ENCODE measurements at regions not wholly inside any gene's neighbourhood (a gene's known extent, or its start where the extent isn't known, plus 50 kb on each side); places are given as distances from the start of the nearest gene placed in this dataset.
"Not testable (repeated sequence)": the region's sequence is repeated elsewhere in the genome, so short reads cannot be mapped to it uniquely, and the experiment has no call there.

DNA sequence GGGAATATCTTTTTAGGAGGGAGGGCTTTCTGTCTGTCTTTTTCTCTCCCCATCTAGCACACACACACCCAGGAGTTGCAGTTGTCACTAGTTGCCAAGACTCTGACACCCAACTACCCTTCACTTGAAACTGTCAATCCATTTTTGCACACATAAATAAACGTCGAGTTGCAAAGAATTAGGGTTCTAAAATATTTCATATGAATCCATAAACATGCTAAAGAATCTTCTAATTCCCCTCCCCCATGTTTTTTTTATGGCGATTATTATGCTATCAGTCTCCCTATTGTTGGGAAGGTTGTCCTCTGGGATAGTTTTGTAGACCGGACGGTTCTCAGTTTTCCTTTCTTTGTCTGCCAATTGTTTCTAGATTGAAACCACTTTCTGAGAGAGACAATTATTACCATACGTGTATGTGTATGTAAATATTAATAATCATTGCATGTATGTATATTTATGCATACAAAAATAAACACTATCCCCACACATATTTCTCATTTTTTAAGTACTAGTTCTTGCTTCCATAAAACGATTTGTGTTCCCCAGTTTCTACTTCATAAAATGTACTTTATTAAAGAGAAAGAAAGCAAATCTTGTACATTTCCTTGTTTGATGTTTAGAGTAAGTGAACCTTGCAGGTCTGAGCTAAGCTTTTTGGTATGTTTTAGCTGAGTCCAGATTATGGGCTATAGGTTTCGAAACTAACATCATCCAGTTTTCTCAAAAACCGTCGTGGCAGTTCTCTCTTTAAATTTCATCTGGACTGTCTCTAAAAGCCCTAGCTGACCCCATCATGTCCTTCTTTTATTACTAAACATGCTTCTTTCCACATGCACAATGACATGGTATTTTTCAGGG, 165.0 kb upstream of the MPDZ start:
- no peak overlapping the region for H3K4me3 ChIP-seq

DNA sequence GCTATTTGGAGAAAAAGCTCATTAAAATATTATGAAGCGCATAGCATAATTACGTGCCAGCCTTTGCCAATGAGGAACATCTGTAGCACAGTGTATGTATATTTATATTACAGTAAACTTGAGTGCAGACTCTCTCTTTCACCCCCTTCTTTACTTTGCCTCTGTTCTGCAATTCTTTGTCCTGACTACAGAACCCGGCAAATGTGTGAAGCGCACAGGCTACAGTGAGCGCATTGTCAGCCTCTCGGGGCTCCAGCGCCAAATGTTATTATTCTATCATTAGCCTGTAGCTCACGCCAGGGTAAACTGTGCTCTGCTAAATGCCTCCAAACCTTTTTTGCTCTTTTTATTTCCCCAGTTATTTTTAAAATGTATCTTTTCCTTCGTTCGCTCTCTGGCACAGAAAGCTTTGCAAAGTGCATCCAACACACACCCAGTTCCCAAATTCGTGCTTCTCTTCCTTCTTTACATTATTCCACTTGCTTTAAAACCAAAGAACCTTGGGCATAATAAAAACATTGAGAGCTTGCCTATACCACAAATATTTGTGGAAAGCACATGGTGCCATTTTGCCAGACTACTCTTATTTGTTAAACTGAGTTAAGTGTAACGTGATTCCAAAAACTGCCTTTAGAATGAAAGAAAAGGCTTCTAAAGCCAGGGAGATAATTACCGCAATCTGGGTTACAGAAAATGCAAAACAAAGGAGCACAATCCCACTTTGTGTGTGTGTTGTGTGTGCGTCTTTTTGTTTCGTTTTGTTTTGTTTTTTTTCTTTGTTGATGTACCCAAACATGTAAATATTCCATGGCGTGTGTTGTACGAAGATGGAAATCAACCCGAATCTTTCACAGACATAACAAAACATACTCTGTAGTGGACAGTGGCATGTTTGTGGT, 164.1 kb upstream of the MPDZ start:
- Histone ChIP-seq H3K27me3 (no peaks in the 10 kb centered on the region), H3K4me3 (no peak overlapping the region), H3K4me1 (ENCODE audit: low read depth) (no peaks in the 10 kb centered on the region), H3K36me3 (no peaks in the 10 kb centered on the region), H3K9me3 (ENCODE audit: low read depth) (no peaks in the 10 kb centered on the region), H3K27ac (no peak overlapping the region)
- TF ChIP-seq, protein P1, sequence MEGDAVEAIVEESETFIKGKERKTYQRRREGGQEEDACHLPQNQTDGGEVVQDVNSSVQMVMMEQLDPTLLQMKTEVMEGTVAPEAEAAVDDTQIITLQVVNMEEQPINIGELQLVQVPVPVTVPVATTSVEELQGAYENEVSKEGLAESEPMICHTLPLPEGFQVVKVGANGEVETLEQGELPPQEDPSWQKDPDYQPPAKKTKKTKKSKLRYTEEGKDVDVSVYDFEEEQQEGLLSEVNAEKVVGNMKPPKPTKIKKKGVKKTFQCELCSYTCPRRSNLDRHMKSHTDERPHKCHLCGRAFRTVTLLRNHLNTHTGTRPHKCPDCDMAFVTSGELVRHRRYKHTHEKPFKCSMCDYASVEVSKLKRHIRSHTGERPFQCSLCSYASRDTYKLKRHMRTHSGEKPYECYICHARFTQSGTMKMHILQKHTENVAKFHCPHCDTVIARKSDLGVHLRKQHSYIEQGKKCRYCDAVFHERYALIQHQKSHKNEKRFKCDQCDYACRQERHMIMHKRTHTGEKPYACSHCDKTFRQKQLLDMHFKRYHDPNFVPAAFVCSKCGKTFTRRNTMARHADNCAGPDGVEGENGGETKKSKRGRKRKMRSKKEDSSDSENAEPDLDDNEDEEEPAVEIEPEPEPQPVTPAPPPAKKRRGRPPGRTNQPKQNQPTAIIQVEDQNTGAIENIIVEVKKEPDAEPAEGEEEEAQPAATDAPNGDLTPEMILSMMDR (IDR thresholded peaks at IDR 0.05; ENCODE audit: low read depth, low read length): no peak
- DNase-seq (ENCODE audit: low read depth in 1 of 2, low spot score in 1 of 2): no peak

More for the DNA sequence above, 165.0 kb upstream of the MPDZ start:
- Histone ChIP-seq H3K4me1 (ENCODE audit: low read depth) (no peaks in the 10 kb centered on the region), H3K36me3 (no peaks in the 10 kb centered on the region), H3K9me3 (ENCODE audit: low read depth) (no peaks in the 10 kb centered on the region), H3K27ac (no peak overlapping the region), H3K27me3 (no peaks in the 10 kb centered on the region)
- TF ChIP-seq, protein P1 (IDR thresholded peaks at IDR 0.05; ENCODE audit: low read depth, low read length): no peak
- DNase-seq (ENCODE audit: low read depth in 1 of 2, low spot score in 1 of 2): no peak

DNA sequence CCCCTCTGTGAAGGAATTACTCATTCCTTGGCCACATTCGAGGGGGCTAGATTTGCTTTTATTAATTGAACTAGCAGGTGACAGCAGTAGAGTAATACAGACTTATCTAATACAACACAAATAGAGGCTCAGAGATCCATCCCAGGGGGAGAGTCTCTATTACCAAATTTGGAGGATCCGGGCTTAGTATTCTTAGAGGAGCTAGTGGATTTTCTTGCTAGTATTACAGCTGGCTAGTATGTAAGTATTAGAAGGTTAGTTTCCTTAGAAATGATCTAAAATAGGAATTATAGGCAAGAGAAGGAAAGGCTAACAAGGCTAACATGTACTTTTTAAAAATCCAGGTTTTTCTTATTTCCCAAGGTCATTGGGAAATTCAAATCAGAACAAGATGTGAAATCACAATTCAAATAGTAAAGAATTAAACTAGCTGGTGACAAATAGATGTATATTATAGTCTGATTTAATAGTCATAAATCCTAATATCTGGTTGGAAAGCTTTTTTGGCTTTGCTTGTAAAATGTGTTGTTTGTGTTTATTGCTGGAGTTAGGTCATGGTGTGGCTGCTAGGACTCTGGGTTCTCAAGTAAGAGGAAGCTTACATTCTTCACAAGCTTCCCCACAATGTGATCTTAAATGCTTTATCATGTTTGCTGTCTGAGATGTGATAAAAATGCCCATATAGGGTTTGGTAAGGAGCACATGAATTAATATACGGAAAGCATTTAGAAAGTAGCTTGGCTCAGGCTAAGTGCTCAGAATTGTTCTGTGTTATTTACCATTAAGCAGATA, 160.4 kb upstream of the MPDZ start:
- no peaks in the 10 kb centered on the region for H3K27me3 ChIP-seq
- no peak overlapping the region for H3K27ac ChIP-seq
- no peak overlapping the region for H3K4me3 ChIP-seq
- DNase-seq (ENCODE audit: low read depth in 1 of 2, low spot score in 1 of 2): no peak
- H3K36me3 ChIP-seq: no peaks in the 10 kb centered on the region
- H3K9me3 ChIP-seq (ENCODE audit: low read depth): no peaks in the 10 kb centered on the region
- TF ChIP-seq, protein P1 (IDR thresholded peaks at IDR 0.05; ENCODE audit: low read depth, low read length): no peak
- H3K4me1 ChIP-seq (ENCODE audit: low read depth): no peaks in the 10 kb centered on the region

DNA sequence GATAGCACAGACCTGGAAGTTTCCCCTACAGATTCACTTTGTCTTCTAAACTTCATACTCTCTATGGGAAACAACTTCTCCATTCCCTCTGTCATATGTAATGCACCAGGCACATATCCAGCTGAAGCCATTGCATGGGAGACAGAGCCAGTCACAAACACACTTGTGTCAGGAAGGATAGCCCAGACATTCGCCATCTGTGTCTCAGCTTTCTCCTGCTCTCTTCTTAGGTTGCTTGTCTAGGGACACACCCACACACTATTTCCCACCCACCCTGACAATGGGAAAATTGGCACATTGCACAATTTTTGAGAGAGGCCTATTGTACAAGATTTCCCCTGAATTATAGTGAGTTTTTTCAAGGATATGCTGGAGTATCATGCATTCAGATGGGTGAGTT, 158.4 kb upstream of the MPDZ start:
- H3K27ac ChIP-seq: no peak overlapping the region
- no peaks in the 10 kb centered on the region for H3K9me3 ChIP-seq (ENCODE audit: low read depth)
- H3K4me3 ChIP-seq: no peak overlapping the region
- H3K36me3 ChIP-seq: no peaks in the 10 kb centered on the region
- TF ChIP-seq, protein P1 (IDR thresholded peaks at IDR 0.05; ENCODE audit: low read depth, low read length): no peak
- no peak for DNase-seq (ENCODE audit: low read depth in 1 of 2, low spot score in 1 of 2)
- no peaks in the 10 kb centered on the region for H3K27me3 ChIP-seq
- no peaks in the 10 kb centered on the region for H3K4me1 ChIP-seq (ENCODE audit: low read depth)

DNA sequence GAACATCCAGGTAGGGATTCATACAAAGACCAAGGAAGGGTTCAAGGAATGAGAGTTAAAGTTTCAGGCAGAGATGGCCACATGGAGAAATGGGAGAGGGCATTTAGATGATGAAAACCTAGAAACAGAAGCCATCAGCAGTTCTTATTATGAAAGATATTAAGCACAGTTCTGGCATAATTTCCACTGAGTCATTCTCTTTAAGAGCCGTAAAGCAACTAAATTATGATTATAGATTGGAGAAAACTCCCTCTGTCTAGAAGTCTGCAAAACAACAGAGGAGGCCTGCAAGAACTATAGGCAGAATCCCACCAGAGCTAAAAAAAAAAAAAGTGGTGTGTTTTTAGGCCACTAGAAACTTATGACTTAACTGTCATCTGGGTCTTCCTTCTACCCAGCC, 157.1 kb upstream of the MPDZ start:
- no peaks in the 10 kb centered on the region for H3K9me3 ChIP-seq (ENCODE audit: low read depth)
- TF ChIP-seq, protein P1 (IDR thresholded peaks at IDR 0.05; ENCODE audit: low read depth, low read length): no peak
- H3K4me1 ChIP-seq (ENCODE audit: low read depth): no peaks in the 10 kb centered on the region

DNA sequence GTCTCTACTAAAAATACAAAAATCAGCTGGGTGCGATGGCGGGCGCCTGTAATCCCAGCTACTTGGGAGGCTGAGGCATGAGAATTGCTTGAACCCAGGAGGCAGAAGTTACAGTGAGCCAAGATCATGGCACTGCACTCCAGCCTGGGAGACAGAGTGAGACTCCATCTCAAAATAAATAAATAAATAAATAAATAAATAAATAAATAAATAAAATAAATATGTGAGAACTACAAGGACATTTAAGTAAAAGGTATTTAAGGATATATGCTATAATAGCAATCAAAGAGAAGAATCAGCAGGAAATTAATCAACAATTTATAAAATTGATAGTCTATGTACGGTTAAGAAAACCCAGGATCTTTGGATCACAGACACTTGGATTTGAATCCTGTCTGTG, 154.0 kb upstream of the MPDZ start:
- DNase-seq (ENCODE audit: low read depth in 1 of 2, low spot score in 1 of 2); H3K27ac ChIP-seq; H3K9me3 ChIP-seq (ENCODE audit: low read depth); H3K4me3 ChIP-seq; H3K4me1 ChIP-seq (ENCODE audit: low read depth); H3K36me3 ChIP-seq; H3K27me3 ChIP-seq: not testable (repeated sequence)

More for the DNA sequence above, 157.1 kb upstream of the MPDZ start:
- Histone ChIP-seq H3K4me3 (no peak overlapping the region), H3K27ac (no peak overlapping the region), H3K36me3 (no peaks in the 10 kb centered on the region), H3K27me3 (no peaks in the 10 kb centered on the region)
- peak in 1 of 2 donors; percentile 53 for DNase-seq (ENCODE audit: low read depth in 1 of 2, low spot score in 1 of 2)
